Breast epithelium (tissue), 4 donors: ENCODE measurements at regions not wholly inside any gene's neighbourhood (a gene's known extent, or its start where the extent isn't known, plus 50 kb on each side); places are given as distances from the start of the nearest gene placed in this dataset.

Experiments used
- DNase-seq, 2 donors: peaks; one replicate each; pipeline ENCODE4 v3.0.0-alpha.2; 2019; ENCODE audit warnings: low spot score in 2 of 2
- H3K27ac ChIP-seq, 2 donors: fragments of 200-600 bp; sonication (generic) in 1 of 2; one replicate each; pipeline ENCODE4 v1.5.1; 2016 to 2019; ENCODE audit warnings: mild to moderate bottlenecking in 1 of 2
- H3K27me3 ChIP-seq, 2 donors: fragments of 200-600 bp; sonication (generic) in 1 of 2; one replicate each; pipeline versions ENCODE4 v1.5.1 to v1.6.0; 2017 to 2019; ENCODE audit warnings: control low read depth in 1 of 2, mild to moderate bottlenecking in 1 of 2
- H3K36me3 ChIP-seq: fragments of 200-600 bp; one replicate; pipeline ENCODE4 v1.5.1; 2019
- H3K4me1 ChIP-seq, 2 donors: fragments of 200-600 bp; sonication (generic); one replicate each; pipeline ENCODE4 v1.5.1; 2016 to 2019; ENCODE audit warnings: control low read depth in 1 of 2
- H3K4me3 ChIP-seq, 3 donors: fragments of 200-600 bp; sonication (generic); 1 replicate in 2 of 3; 2 replicates in 1 of 3; pipeline ENCODE4 v1.5.1; 2016 to 2019; ENCODE audit warnings: mild to moderate bottlenecking in 3 of 3, moderate library complexity in 2 of 3
- H3K9me3 ChIP-seq, 2 donors: fragments of 200-600 bp; sonication (generic) in 1 of 2; one replicate each; pipeline ENCODE4 v1.5.1; 2016 to 2019; ENCODE audit warnings: control low read depth in 1 of 2
- CTCF ChIP-seq, 3 donors: fragments of 450-650 bp; IDR thresholded peaks; one replicate each; pipeline ENCODE4 v1.5.1; 2016 to 2017; ENCODE audit warnings: antibody characterized with exemption in 3 of 3, mild to moderate bottlenecking in 3 of 3, moderate library complexity in 3 of 3
- POLR2A ChIP-seq: fragments of 450-650 bp; IDR thresholded peaks from one replicate; pipeline ENCODE4 v1.6.1; 2016; ENCODE audit warnings: antibody characterized with exemption, mild to moderate bottlenecking, moderate library complexity
- POLR2AphosphoS5 ChIP-seq, 3 donors: sonication (generic); formaldehyde crosslinking; IDR thresholded peaks; one replicate each; pipeline ENCODE4 v1.6.1; 2017; ENCODE audit warnings: antibody characterized with exemption in 3 of 3
- intact Hi-C: fragments of 100-400 bp; cut with DNase I; formaldehyde crosslinking; loops from one replicate; pipeline ENCODE4 v1.15.1; 2023; ENCODE audit warnings: low total_unique reads

- H3K4me3 ChIP-seq: no peak overlapping the region
- intact Hi-C loops: no loop called here
- peaks cover 0 to 12% of the 10 kb centered on the region in 2 donors for H3K9me3 ChIP-seq
- no peak for DNase-seq
- no peaks in the 10 kb centered on the region for H3K4me1 ChIP-seq
- H3K27me3 ChIP-seq: peaks cover 0 to 5% of the 10 kb centered on the region in 2 donors
- no peaks in the 10 kb centered on the region for H3K36me3 ChIP-seq
- H3K27ac ChIP-seq: no peak overlapping the region
- no peak for TF ChIP-seq POLR2AphosphoS5 (IDR thresholded peaks at IDR 0.05)
- TF ChIP-seq POLR2A: no peak
- no peak for TF ChIP-seq CTCF (IDR thresholded peaks at IDR 0.05)
Measured at GRCh38 chrX:35726176-35726575, 72.0 kb upstream of the MAGEB16 start.

GRCh38 chrX:35728481-35728880, 69.7 kb upstream of the MAGEB16 start:
- no peak overlapping the region for H3K4me3 ChIP-seq
- peaks cover 0 to 4% of the 10 kb centered on the region in 2 donors for H3K27me3 ChIP-seq
- H3K27ac ChIP-seq: no peak overlapping the region
- intact Hi-C loops: no loop called here
- no peaks in the 10 kb centered on the region for H3K4me1 ChIP-seq
- TF ChIP-seq CTCF (IDR thresholded peaks at IDR 0.05) (no peak), POLR2AphosphoS5 (IDR thresholded peaks at IDR 0.05) (no peak), POLR2A (no peak)
- H3K9me3 ChIP-seq: peaks cover 0 to 12% of the 10 kb centered on the region in 2 donors
- no peak for DNase-seq
- H3K36me3 ChIP-seq: no peaks in the 10 kb centered on the region

- no peaks in the 10 kb centered on the region for H3K4me1 ChIP-seq
- no peak for TF ChIP-seq POLR2A
- no peak for TF ChIP-seq POLR2AphosphoS5 (IDR thresholded peaks at IDR 0.05)
- TF ChIP-seq CTCF (IDR thresholded peaks at IDR 0.05): no peak
- peaks cover 0 to 11% of the 10 kb centered on the region in 2 donors for H3K9me3 ChIP-seq
- H3K4me3 ChIP-seq: no peak overlapping the region
- H3K36me3 ChIP-seq: no peaks in the 10 kb centered on the region
- DNase-seq: no peak
- no peak overlapping the region for H3K27ac ChIP-seq
- H3K27me3 ChIP-seq: peaks cover 0 to 24% of the 10 kb centered on the region in 2 donors
- intact Hi-C loops: no loop called here
Measured at GRCh38 chrX:35733879-35734278, 64.3 kb upstream of the MAGEB16 start.

GRCh38 chrX:35741142-35741541, 57.0 kb upstream of the MAGEB16 start:
- Histone ChIP-seq H3K4me1 (no peaks in the 10 kb centered on the region), H3K27me3 (peaks cover 0 to 4% of the 10 kb centered on the region in 2 donors), H3K4me3 (no peak overlapping the region), H3K36me3 (no peaks in the 10 kb centered on the region), H3K27ac (no peak overlapping the region), H3K9me3 (no peaks in the 10 kb centered on the region)
- no peak for TF ChIP-seq POLR2AphosphoS5 (IDR thresholded peaks at IDR 0.05)
- no peak for TF ChIP-seq POLR2A
- TF ChIP-seq CTCF (IDR thresholded peaks at IDR 0.05): no peak
- no peak for DNase-seq
- intact Hi-C loops: no loop called here

- Histone ChIP-seq H3K4me1 (no peaks in the 10 kb centered on the region), H3K36me3 (no peaks in the 10 kb centered on the region), H3K4me3 (no peak overlapping the region), H3K27me3 (no peaks in the 10 kb centered on the region), H3K27ac (no peak overlapping the region), H3K9me3 (no peaks in the 10 kb centered on the region)
- no peak for DNase-seq
- TF ChIP-seq CTCF (IDR thresholded peaks at IDR 0.05) (no peak), POLR2A (no peak), POLR2AphosphoS5 (IDR thresholded peaks at IDR 0.05) (no peak)
- intact Hi-C loops: no loop called here
Measured at GRCh38 chrX:35743331-35743730, 54.8 kb upstream of the MAGEB16 start.
